IMR-90 (cell line): ENCODE measurements at regions not wholly inside any gene's neighbourhood (a gene's known extent, or its start where the extent isn't known, plus 50 kb on each side); places are given as distances from the start of the nearest gene placed in this dataset.

Experiments used
- ATAC-seq: fragments of 200-7000 bp; cut with Tn5 transposase; 2 replicates; pipeline ENCODE4 v1.9.1; 2020; ENCODE audit warnings: low read depth, mild to moderate bottlenecking, moderate library complexity
- BruUV-seq: library from RNA; stranded (reverse); fragments of 400-500 nt; replicated peaks from 2 replicates; lab custom pipeline; 2021; lab: Mats Ljungman, UMichigan
- CTCF ChIA-PET: fragments of 300-600 bp; formaldehyde crosslinking; extraction: SDS; loops from one replicate; lab custom pipeline; 2021; ENCODE audit warnings: antibody characterized with exemption; lab: Yijun Ruan, JAX
- POLR2A ChIA-PET: fragments of 300-600 bp; sonication (Branson Sonifier 250); formaldehyde crosslinking; loops from one replicate; lab custom pipeline; 2022; ENCODE audit warnings: antibody characterized with exemption; ENCODE audit not compliant: unreplicated experiment; lab: Charles Lee
- DNase-seq: peaks from one replicate; pipeline ENCODE4 v3.0.0; 2013
- H2AFZ ChIP-seq: replicated peaks from 2 replicates; pipeline ENCODE3; 2013; ENCODE audit warnings: low read length, mild to moderate bottlenecking; ENCODE audit not compliant: poor library complexity
- H2AK5ac ChIP-seq: 2 replicates; pipeline ENCODE4 v1.6.1; 2013; ENCODE audit warnings: low read depth, low read length, inconsistent platforms
- H2AK9ac ChIP-seq: replicated peaks from 2 replicates; pipeline ENCODE3; 2013; ENCODE audit warnings: mild to moderate bottlenecking, low read depth, low read length, moderate library complexity; ENCODE audit not compliant: poor library complexity
- H2BK120ac ChIP-seq: 2 replicates; pipeline ENCODE4 v1.6.1; 2013; ENCODE audit warnings: low read depth, low read length, inconsistent platforms
- H2BK15ac ChIP-seq: 3 replicates; pipeline ENCODE4 v1.6.1; 2013; ENCODE audit warnings: low read depth, low read length, inconsistent platforms
- H2BK20ac ChIP-seq: 2 replicates; pipeline ENCODE4 v1.6.1; 2013; ENCODE audit warnings: low read depth, mild to moderate bottlenecking, inconsistent platforms, low read length, moderate library complexity
- H2BK5ac ChIP-seq: 2 replicates; pipeline ENCODE4 v1.6.1; 2013; ENCODE audit warnings: mild to moderate bottlenecking, low read depth, low read length, inconsistent platforms; ENCODE audit not compliant: poor library complexity, severe bottlenecking
- H3K14ac ChIP-seq: replicated peaks from 2 replicates; pipeline ENCODE4 v1.6.1; 2013; ENCODE audit warnings: low read depth, low read length, inconsistent platforms
- H3K18ac ChIP-seq: 2 replicates; pipeline ENCODE4 v1.6.1; 2013; ENCODE audit warnings: low read depth, low read length, control low read depth
- H3K23ac ChIP-seq: 2 replicates; pipeline ENCODE4 v1.6.1; 2013; ENCODE audit warnings: low read depth, low read length, inconsistent platforms
- H3K27ac ChIP-seq: 2 replicates; pipeline ENCODE4 v1.5.1; 2013; ENCODE audit warnings: mild to moderate bottlenecking, control low read depth, low read length; ENCODE audit not compliant: insufficient read depth
- H3K27me3 ChIP-seq: 2 replicates; pipeline ENCODE4 v1.6.1; 2013; ENCODE audit warnings: low read length; ENCODE audit not compliant: control insufficient read depth, insufficient read depth
- H3K36me3 ChIP-seq: 2 replicates; pipeline ENCODE4 v1.6.1; 2013; ENCODE audit warnings: low read length, mixed read lengths; ENCODE audit not compliant: control insufficient read depth, insufficient read depth
- H3K4ac ChIP-seq: 2 replicates; pipeline ENCODE4 v1.6.1; 2013; ENCODE audit warnings: low read depth, low read length, inconsistent platforms
- H3K4me1 ChIP-seq: 2 replicates; pipeline ENCODE4 v1.6.1; 2013; ENCODE audit warnings: low read length, mixed read lengths; ENCODE audit not compliant: control insufficient read depth, insufficient read depth
- H3K4me2 ChIP-seq: 2 replicates; pipeline ENCODE4 v1.6.1; 2013; ENCODE audit warnings: low read depth, mild to moderate bottlenecking, control low read depth, low read length, moderate library complexity
- H3K4me3 ChIP-seq: 2 replicates; pipeline ENCODE4 v1.5.1; 2013; ENCODE audit warnings: low read depth, mild to moderate bottlenecking, control low read depth, low read length, moderate library complexity; ENCODE audit not compliant: insufficient read depth
- H3K56ac ChIP-seq: 2 replicates; pipeline ENCODE4 v1.6.1; 2013; ENCODE audit warnings: low read length, inconsistent platforms; ENCODE audit not compliant: insufficient read depth; ENCODE audit errors: extremely low read depth
- H3K79me1 ChIP-seq, 2 experiments: 2 replicates each; pipeline ENCODE4 v1.6.1; 2013; ENCODE audit warnings: low read length in 2 of 2, inconsistent platforms in 1 of 2, low read depth in 1 of 2
- H3K9ac ChIP-seq: 2 replicates; pipeline ENCODE4 v1.6.1; 2013; ENCODE audit warnings: low read depth, low read length, control low read depth
- H3K9me1 ChIP-seq: 2 replicates; pipeline ENCODE4 v1.6.1; 2013; ENCODE audit warnings: low read length, inconsistent platforms; ENCODE audit not compliant: insufficient read depth
- H3K9me3 ChIP-seq: 2 replicates; pipeline ENCODE4 v1.6.1; 2013; ENCODE audit warnings: low read length; ENCODE audit not compliant: control insufficient read depth, insufficient read depth
- H4K20me1 ChIP-seq: 2 replicates; pipeline ENCODE4 v1.6.1; 2013; ENCODE audit warnings: low read length, inconsistent platforms; ENCODE audit not compliant: insufficient read depth
- H4K5ac ChIP-seq: 2 replicates; pipeline ENCODE4 v1.6.1; 2013; ENCODE audit warnings: mild to moderate bottlenecking, low read depth, low read length, control low read depth
- H4K8ac ChIP-seq, 2 experiments: 2 replicates each; pipeline ENCODE4 v1.6.1; 2013; ENCODE audit warnings: low read depth in 2 of 2, low read length in 2 of 2, control low read depth in 1 of 2, inconsistent platforms in 1 of 2
- H4K91ac ChIP-seq: 2 replicates; pipeline ENCODE4 v1.6.1; 2013; ENCODE audit warnings: low read depth, low read length, inconsistent platforms; ENCODE audit not compliant: insufficient read depth
- BHLHE40 ChIP-seq: fragments of 150-350 bp; IDR thresholded peaks from 2 replicates; pipeline ENCODE4 v1.6.1; 2016; ENCODE audit warnings: mild to moderate bottlenecking, low read depth, low read length
- CEBPB ChIP-seq: IDR thresholded peaks from 2 replicates; pipeline ENCODE4 v1.6.1; 2012; ENCODE audit warnings: low read depth, low read length, improper control_type of control experiment
- CHD1 ChIP-seq: IDR thresholded peaks from 2 replicates; pipeline ENCODE4 v1.6.1; 2012; ENCODE audit warnings: low read depth, low read length, improper control_type of control experiment
- FOS ChIP-seq: fragments of 150-350 bp; IDR thresholded peaks from 2 replicates; pipeline ENCODE4 v1.6.1; 2016; ENCODE audit warnings: low read depth, low read length
- MAFK ChIP-seq: IDR thresholded peaks from 2 replicates; pipeline ENCODE4 v1.6.1; 2012; ENCODE audit warnings: low read depth, low read length, improper control_type of control experiment
- MAZ ChIP-seq: IDR thresholded peaks from 2 replicates; pipeline ENCODE4 v1.6.1; 2012; ENCODE audit warnings: low read depth, mild to moderate bottlenecking, low read length, improper control_type of control experiment, moderate library complexity, borderline replicate concordance
- MXI1 ChIP-seq: IDR thresholded peaks from 2 replicates; pipeline ENCODE4 v1.6.1; 2012; ENCODE audit warnings: low read depth, mild to moderate bottlenecking, low read length, moderate library complexity, borderline replicate concordance
- NFE2L2 ChIP-seq: fragments of 150-350 bp; IDR thresholded peaks from 2 replicates; pipeline ENCODE4 v1.6.1; 2016; ENCODE audit warnings: low read depth, mild to moderate bottlenecking, low read length
- POLR2A ChIP-seq: IDR thresholded peaks from 2 replicates; pipeline ENCODE4 v1.6.1; 2012; ENCODE audit warnings: mild to moderate bottlenecking, low read depth, low read length
- RAD21 ChIP-seq: IDR thresholded peaks from 2 replicates; pipeline ENCODE4 v1.6.1; 2012; ENCODE audit warnings: low read length, improper control_type of control experiment
- RCOR1 ChIP-seq: IDR thresholded peaks from 2 replicates; pipeline ENCODE4 v1.6.1; 2012; ENCODE audit warnings: mild to moderate bottlenecking, low read length, improper control_type of control experiment; ENCODE audit not compliant: insufficient replicate concordance
- RFX5 ChIP-seq: IDR thresholded peaks from 2 replicates; pipeline ENCODE4 v1.8.0; 2012; ENCODE audit warnings: low read depth, mild to moderate bottlenecking, low read length, moderate library complexity
- SMC3 ChIP-seq: fragments of 150-350 bp; IDR thresholded peaks from 2 replicates; pipeline ENCODE4 v1.6.1; 2016; ENCODE audit warnings: low read depth, mild to moderate bottlenecking, antibody characterized with exemption, low read length, moderate library complexity
- WGBS, 2 experiments: methylation state at CpG; one replicate each; pipeline versions ENCODE4 v1.1.5 to v1.1.7; 2013; ENCODE audit warnings: missing lambda C conversion rate in 2 of 2; ENCODE audit not compliant: insufficient read length in 1 of 2; ENCODE audit errors: extremely low coverage in 2 of 2; 5-methylcytosine and 5-hydroxymethylcytosine counted together
- dilution Hi-C: fragments of 300-500 bp; cut with HindIII; formaldehyde crosslinking; loops from one replicate; pipeline ENCODE4 v1.14.3; 2018; ENCODE audit warnings: low sequenced_read_pairs; ENCODE audit not compliant: unreplicated experiment
- in situ Hi-C: fragments of 300-500 bp; cut with MboI; formaldehyde crosslinking; loops from 3 replicates; pipeline ENCODE4 v1.14.3; 2019; ENCODE audit warnings: low sequenced_read_pairs, inconsistent platforms, mixed read lengths
- intact Hi-C: fragments of 100-400 bp; cut with micrococcal nuclease; formaldehyde crosslinking; loops from 2 replicates; pipeline ENCODE4 v1.10.0; 2022
- TF ChIP-seq, protein P1 (sequence below): fragments of 150-350 bp; IDR thresholded peaks from 2 replicates; pipeline ENCODE4 v1.6.1; 2016; ENCODE audit warnings: low read depth, mild to moderate bottlenecking, low read length, moderate library complexity, borderline replicate concordance
- TF ChIP-seq, protein P2 (sequence below): fragments of 150-350 bp; IDR thresholded peaks from 2 replicates; pipeline ENCODE4 v1.6.1; 2017; ENCODE audit warnings: mild to moderate bottlenecking, antibody characterized with exemption, low read length, low read depth
- TF ChIP-seq, protein P3 (sequence below): conservative IDR thresholded peaks from 2 replicates; pipeline ENCODE4 v1.5.1; 2012; ENCODE audit warnings: mild to moderate bottlenecking, low read depth, low read length, improper control_type of control experiment

DNA sequence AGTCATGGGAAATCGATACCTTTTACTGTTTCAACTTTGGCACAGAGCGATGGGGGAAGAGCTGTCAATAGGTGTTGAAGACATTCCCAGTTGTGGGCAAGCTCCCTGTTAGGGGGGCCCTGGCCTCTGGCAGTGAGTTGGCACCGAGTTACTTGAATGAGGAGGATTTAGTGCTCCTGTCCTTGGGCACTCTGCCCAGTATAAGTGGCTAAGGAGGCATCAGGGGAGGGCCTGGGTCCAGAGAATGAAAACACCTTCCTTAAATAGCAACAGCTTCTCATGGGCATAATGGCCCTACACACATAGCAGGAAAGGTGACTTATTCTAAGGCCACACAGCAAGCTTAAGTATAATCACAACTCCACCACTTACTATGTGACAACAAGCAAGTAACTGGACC is 664.4 kb downstream of the PTPRU start:
- Histone ChIP-seq H3K4me1 (no peaks in the 10 kb centered on the region), H4K8ac (no peak overlapping the region), H3K36me3 (no peaks in the 10 kb centered on the region), H2BK120ac (no peak overlapping the region), H3K27me3 (no peaks in the 10 kb centered on the region; the same call in 1 of the 2 replicates), H2AK9ac (no peak overlapping the region), H3K9me3 (no peaks in the 10 kb centered on the region), H2BK5ac (no peak overlapping the region), H3K23ac (no peak overlapping the region), H3K27ac (no peak overlapping the region), H4K91ac (no peak overlapping the region), H3K4ac (no peak overlapping the region), H3K4me3 (no peak overlapping the region), H3K79me1 (no peaks in the 10 kb centered on the region), H4K5ac (no peak overlapping the region), H3K4me2 (no peak overlapping the region), H3K9ac (no peak overlapping the region), H4K20me1 (no peaks in the 10 kb centered on the region), H2BK15ac (no peak overlapping the region), H3K14ac (no peak overlapping the region), H3K9me1 (no peaks in the 10 kb centered on the region), H3K56ac (no peak overlapping the region), H3K18ac (no peak overlapping the region), H2AK5ac (no peak overlapping the region), H2BK20ac (no peak overlapping the region), H2AFZ (no peak overlapping the region)
- dilution Hi-C loops (no loop called here), in situ Hi-C loops (no loop called here), intact Hi-C loops (no loop called here)
- no TSS peak for BruUV-seq
- ChIA-PET CTCF (no interaction called here), POLR2A (no interaction called here)
- DNase-seq (no peak), ATAC-seq (no peak)
- TF ChIP-seq, protein P1, sequence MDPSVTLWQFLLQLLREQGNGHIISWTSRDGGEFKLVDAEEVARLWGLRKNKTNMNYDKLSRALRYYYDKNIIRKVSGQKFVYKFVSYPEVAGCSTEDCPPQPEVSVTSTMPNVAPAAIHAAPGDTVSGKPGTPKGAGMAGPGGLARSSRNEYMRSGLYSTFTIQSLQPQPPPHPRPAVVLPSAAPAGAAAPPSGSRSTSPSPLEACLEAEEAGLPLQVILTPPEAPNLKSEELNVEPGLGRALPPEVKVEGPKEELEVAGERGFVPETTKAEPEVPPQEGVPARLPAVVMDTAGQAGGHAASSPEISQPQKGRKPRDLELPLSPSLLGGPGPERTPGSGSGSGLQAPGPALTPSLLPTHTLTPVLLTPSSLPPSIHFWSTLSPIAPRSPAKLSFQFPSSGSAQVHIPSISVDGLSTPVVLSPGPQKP = no peak
- TF ChIP-seq MXI1 (no peak), RAD21 (no peak), CEBPB (no peak), RFX5 (no peak), SMC3 (no peak), POLR2A (no peak), MAFK (no peak), MAZ (no peak), BHLHE40 (no peak), CHD1 (no peak), FOS (no peak), NFE2L2 (no peak), RCOR1 (no peak)
- TF ChIP-seq, protein P2, sequence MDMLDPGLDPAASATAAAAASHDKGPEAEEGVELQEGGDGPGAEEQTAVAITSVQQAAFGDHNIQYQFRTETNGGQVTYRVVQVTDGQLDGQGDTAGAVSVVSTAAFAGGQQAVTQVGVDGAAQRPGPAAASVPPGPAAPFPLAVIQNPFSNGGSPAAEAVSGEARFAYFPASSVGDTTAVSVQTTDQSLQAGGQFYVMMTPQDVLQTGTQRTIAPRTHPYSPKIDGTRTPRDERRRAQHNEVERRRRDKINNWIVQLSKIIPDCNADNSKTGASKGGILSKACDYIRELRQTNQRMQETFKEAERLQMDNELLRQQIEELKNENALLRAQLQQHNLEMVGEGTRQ = no peak
- TF ChIP-seq, protein P3, sequence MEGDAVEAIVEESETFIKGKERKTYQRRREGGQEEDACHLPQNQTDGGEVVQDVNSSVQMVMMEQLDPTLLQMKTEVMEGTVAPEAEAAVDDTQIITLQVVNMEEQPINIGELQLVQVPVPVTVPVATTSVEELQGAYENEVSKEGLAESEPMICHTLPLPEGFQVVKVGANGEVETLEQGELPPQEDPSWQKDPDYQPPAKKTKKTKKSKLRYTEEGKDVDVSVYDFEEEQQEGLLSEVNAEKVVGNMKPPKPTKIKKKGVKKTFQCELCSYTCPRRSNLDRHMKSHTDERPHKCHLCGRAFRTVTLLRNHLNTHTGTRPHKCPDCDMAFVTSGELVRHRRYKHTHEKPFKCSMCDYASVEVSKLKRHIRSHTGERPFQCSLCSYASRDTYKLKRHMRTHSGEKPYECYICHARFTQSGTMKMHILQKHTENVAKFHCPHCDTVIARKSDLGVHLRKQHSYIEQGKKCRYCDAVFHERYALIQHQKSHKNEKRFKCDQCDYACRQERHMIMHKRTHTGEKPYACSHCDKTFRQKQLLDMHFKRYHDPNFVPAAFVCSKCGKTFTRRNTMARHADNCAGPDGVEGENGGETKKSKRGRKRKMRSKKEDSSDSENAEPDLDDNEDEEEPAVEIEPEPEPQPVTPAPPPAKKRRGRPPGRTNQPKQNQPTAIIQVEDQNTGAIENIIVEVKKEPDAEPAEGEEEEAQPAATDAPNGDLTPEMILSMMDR = no peak
- WGBS, 2 experiments = 80% methylated on average over 1 of the region's 3 CpGs; no CpG with 5 or more reads in 1 of the 2 experiments
